GM12878 (cell line): ENCODE measurements at regions not wholly inside any gene's neighbourhood (a gene's known extent, or its start where the extent isn't known, plus 50 kb on each side); places are given as distances from the start of the nearest gene placed in this dataset.

Experiments
- ATAC-seq: fragments of 200-7000 bp; cut with Tn5 transposase; 3 replicates; pipeline ENCODE4 v1.9.1; 2020; ENCODE audit warnings: mild to moderate bottlenecking, moderate library complexity
- BruUV-seq: library from RNA; stranded (reverse); fragments of 400-500 nt; replicated peaks from 2 replicates; lab custom pipeline; 2021; lab: Mats Ljungman, UMichigan
- CTCF ChIA-PET: fragments of 300-600 bp; sonication (Branson Sonifier 250); formaldehyde crosslinking; extraction: SDS; loops from one replicate; lab custom pipeline; 2021; ENCODE audit warnings: inconsistent platforms; lab: Yijun Ruan, JAX
- POLR2A ChIA-PET: fragments of 350-600 bp; formaldehyde crosslinking; extraction: SDS; loops from one replicate; lab custom pipeline; 2021; ENCODE audit warnings: inconsistent platforms; lab: Charles Lee
- RAD21 ChIA-PET: fragments of 300-600 bp; sonication (Branson Sonifier 250); formaldehyde crosslinking; loops from one replicate; lab custom pipeline; 2023; ENCODE audit warnings: antibody characterized with exemption; ENCODE audit not compliant: unreplicated experiment; lab: Charles Lee
- SMC1A ChIA-PET: fragments of 300-600 bp; sonication (Branson Sonifier 250); formaldehyde crosslinking; loops from one replicate; lab custom pipeline; 2023; ENCODE audit not compliant: unreplicated experiment, uncharacterized antibody; lab: Charles Lee
- DNase-seq: peaks from one replicate; pipeline ENCODE4 v3.0.0-alpha.2; 2011; ENCODE audit warnings: low read depth, low spot score
- FAIRE-seq: peaks from 3 replicates; lab custom pipeline; 2011; peaks lifted over from hg19 to GRCh38; lab: Jason Lieb, UNC
- H2AFZ ChIP-seq: 2 replicates; pipeline ENCODE4 v1.6.0; 2011; ENCODE audit warnings: low read depth, low read length, control low read depth; ENCODE audit not compliant: control insufficient read depth
- H3K27ac ChIP-seq: 2 replicates; pipeline ENCODE4 v1.5.1; 2011; ENCODE audit warnings: control low read depth; ENCODE audit not compliant: control insufficient read depth, insufficient read depth
- H3K27me3 ChIP-seq, 2 experiments: replicated peaks in 1 of 2; 2 replicates each; pipeline versions ENCODE4 v1.6.0 to v1.6.1; 2011; ENCODE audit warnings: low read length in 1 of 2; ENCODE audit not compliant: control insufficient read depth in 2 of 2, insufficient read depth in 2 of 2
- H3K36me3 ChIP-seq, 2 experiments: 2 replicates each; pipeline ENCODE4 v1.5.1; 2011; ENCODE audit warnings: low read length in 1 of 2; ENCODE audit not compliant: control insufficient read depth in 2 of 2, insufficient read depth in 2 of 2
- H3K4me1 ChIP-seq: 2 replicates; pipeline ENCODE4 v1.6.1; 2011; ENCODE audit warnings: mild to moderate bottlenecking, low read length, moderate library complexity, mixed read lengths; ENCODE audit not compliant: control insufficient read depth, insufficient read depth
- H3K4me2 ChIP-seq: 2 replicates; pipeline ENCODE4 v1.6.0; 2011; ENCODE audit warnings: control low read depth; ENCODE audit not compliant: control insufficient read depth, insufficient read depth
- H3K4me3 ChIP-seq: fragments of 200-600 bp; sonication (generic); 2 replicates; pipeline ENCODE4 v1.5.1; 2016
- H3K79me2 ChIP-seq: 2 replicates; pipeline ENCODE4 v1.6.0; 2011; ENCODE audit warnings: low read length; ENCODE audit not compliant: control insufficient read depth, insufficient read depth
- H3K9ac ChIP-seq: 2 replicates; pipeline ENCODE4 v1.8.0; 2011; ENCODE audit warnings: low read length, control low read depth, mixed read lengths; ENCODE audit not compliant: control insufficient read depth, insufficient read depth
- H3K9me3 ChIP-seq: replicated peaks from 3 replicates; pipeline ENCODE4 v1.5.1; 2011; ENCODE audit warnings: mild to moderate bottlenecking, low read length; ENCODE audit not compliant: control insufficient read depth, insufficient read depth
- H4K20me1 ChIP-seq: 2 replicates; pipeline ENCODE4 v1.6.0; 2011; ENCODE audit not compliant: control insufficient read depth, insufficient read depth
- BCL11A ChIP-seq: IDR thresholded peaks from 2 replicates; pipeline ENCODE4 v1.6.1; 2011; ENCODE audit warnings: low read depth, low read length
- CBX3 ChIP-seq: fragments of 200-600 bp; sonication (generic); IDR thresholded peaks from 2 replicates; pipeline ENCODE4 v1.6.1; 2016; ENCODE audit warnings: low read depth, borderline replicate concordance
- IRF4 ChIP-seq: IDR thresholded peaks from 2 replicates; pipeline ENCODE4 v1.6.1; 2011; ENCODE audit warnings: low read depth, low read length
- JUNB ChIP-seq: IDR thresholded peaks from 2 replicates; pipeline ENCODE4 v1.6.1; 2016; ENCODE audit warnings: antibody characterized with exemption, mild to moderate bottlenecking
- MTA3 ChIP-seq: IDR thresholded peaks from 2 replicates; pipeline ENCODE4 v1.6.1; 2012; ENCODE audit warnings: low read length, inconsistent platforms, borderline replicate concordance
- POU2F2 ChIP-seq: IDR thresholded peaks from 3 replicates; pipeline ENCODE4 v1.6.1; 2011; ENCODE audit warnings: low read depth, mild to moderate bottlenecking, low read length, borderline replicate concordance
- RB1 ChIP-seq: fragments of 450-650 bp; formaldehyde crosslinking; IDR thresholded peaks from 2 replicates; pipeline ENCODE4 v1.6.1; 2017; ENCODE audit warnings: mild to moderate bottlenecking, borderline replicate concordance
- RCOR1 ChIP-seq: conservative IDR thresholded peaks from 2 replicates; pipeline ENCODE4 v1.6.1; 2012; ENCODE audit warnings: low read depth, low read length, improper control_type of control experiment
- RFX5 ChIP-seq: IDR thresholded peaks from 2 replicates; pipeline ENCODE4 v1.6.1; 2011; ENCODE audit warnings: low read depth, low read length, improper control_type of control experiment
- STAT1 ChIP-seq: fragments of 450-650 bp; conservative IDR thresholded peaks from 2 replicates; pipeline ENCODE4 v1.6.1; 2014; ENCODE audit warnings: antibody characterized with exemption, mild to moderate bottlenecking
- STAT3 ChIP-seq: IDR thresholded peaks from 2 replicates; pipeline ENCODE4 v1.6.1; 2011; ENCODE audit warnings: low read depth, low read length, improper control_type of control experiment
- SUZ12 ChIP-seq: fragments of 200-600 bp; sonication (generic); IDR thresholded peaks from one replicate; pipeline ENCODE4 v1.6.1; 2018; ENCODE audit warnings: antibody characterized with exemption, mild to moderate bottlenecking; ENCODE audit not compliant: unreplicated experiment
- ZNF274 ChIP-seq: IDR thresholded peaks from one replicate; pipeline ENCODE4 v1.8.0; 2011; ENCODE audit not compliant: insufficient read length, insufficient read depth
- ZNF622 ChIP-seq: fragments of 450-650 bp; IDR thresholded peaks from 2 replicates; pipeline ENCODE4 v1.6.1; 2017; ENCODE audit warnings: mild to moderate bottlenecking, inconsistent platforms
- ZZZ3 ChIP-seq: IDR thresholded peaks from 2 replicates; pipeline ENCODE4 v1.6.1; 2011; ENCODE audit warnings: low read depth; ENCODE audit not compliant: control insufficient read depth, insufficient read length
- WGBS: methylation state at CpG from one replicate; pipeline ENCODE4 v1.1.6; 2016; ENCODE audit warnings: low lambda C conversion rate; ENCODE audit not compliant: insufficient replicate concordance, insufficient coverage; ENCODE audit errors: missing lambda C conversion rate; 5-methylcytosine and 5-hydroxymethylcytosine counted together
- in situ Hi-C: fragments of 300-500 bp; cut with MboI; formaldehyde crosslinking; loops from 9 replicates; pipeline ENCODE4 v1.14.3; 2018; ENCODE audit warnings: mixed read lengths
- intact Hi-C: fragments of 100-400 bp; cut with micrococcal nuclease; formaldehyde crosslinking; loops from one replicate; pipeline ENCODE4 v1.14.2; 2022; ENCODE audit not compliant: unreplicated experiment
- TF ChIP-seq, protein P1 (sequence below): IDR thresholded peaks from 2 replicates; pipeline ENCODE4 v1.6.1; 2011; ENCODE audit warnings: low read depth, mild to moderate bottlenecking, low read length, moderate library complexity, borderline replicate concordance; ENCODE audit errors: extremely low read depth
- TF ChIP-seq, protein P2 (sequence below): IDR thresholded peaks from 2 replicates; pipeline ENCODE4 v1.6.1; 2011; ENCODE audit warnings: borderline replicate concordance, low read depth, mild to moderate bottlenecking, moderate library complexity, mixed read lengths, low read length; ENCODE audit not compliant: insufficient read depth; ENCODE audit errors: extremely low read length
- TF ChIP-seq, protein P3 (sequence below): fragments of 450-650 bp; conservative IDR thresholded peaks from 2 replicates; pipeline ENCODE4 v1.6.1; 2017; ENCODE audit warnings: mild to moderate bottlenecking, moderate library complexity

DNA sequence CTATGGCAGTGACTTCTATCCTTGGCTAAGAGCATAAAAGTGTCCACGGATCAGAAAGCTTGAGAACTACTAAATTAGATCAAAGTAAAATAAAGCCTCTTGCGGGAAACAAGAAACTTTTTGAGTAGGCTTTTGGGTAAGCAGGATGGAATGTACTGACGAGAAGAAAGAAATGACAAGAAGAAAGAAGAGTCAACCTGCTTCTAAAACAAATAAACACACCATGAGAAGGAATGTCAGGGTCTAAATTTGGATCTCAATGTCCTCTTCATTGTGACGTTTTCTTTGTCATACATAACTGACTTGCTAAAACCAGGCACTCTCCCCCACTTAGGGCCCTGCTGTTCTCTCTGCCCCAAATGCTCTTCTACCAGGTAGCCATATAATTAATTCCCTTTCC, 290.1 kb upstream of the PTGER4 start:
- no peak overlapping the region for H3K4me3 ChIP-seq
- no peak overlapping the region for H3K4me2 ChIP-seq
- H3K9me3 ChIP-seq: no peaks in the 10 kb centered on the region
- SMC1A ChIA-PET: interaction anchor here (0.6 to 1.8 kb wide), 6 partner anchors 20 to 357 kb away, joined by 3 to 5 read pairs (median 3); partner anchors contain the start of gene PTGER4
- POLR2A ChIA-PET: no interaction called here
- H3K36me3 ChIP-seq: no peaks in the 10 kb centered on the region
- no peaks in the 10 kb centered on the region for H4K20me1 ChIP-seq
- BruUV-seq: no TSS peak
- intact Hi-C loops (loop anchor here (5.0 kb wide), 1 partner anchor 293 kb away; no protein-coding TSS in a partner anchor), in situ Hi-C loops (no loop called here)
- peaks cover 16% of the 10 kb centered on the region for H3K4me1 ChIP-seq
- 78% methylated on average over 4 of the region's 4 CpGs for WGBS
- RAD21 ChIA-PET: no interaction called here
- no peaks in the 10 kb centered on the region for H3K79me2 ChIP-seq
- no peak overlapping the region for H3K9ac ChIP-seq
- FAIRE-seq: no peak
- ATAC-seq: no peak
- no peaks in the 10 kb centered on the region; a peak in 1 of 4 replicates for H3K27me3 ChIP-seq
- no peak overlapping the region for H2AFZ ChIP-seq
- no peak overlapping the region for H3K27ac ChIP-seq
- DNase-seq: no peak
- TF ChIP-seq JUNB (no peak), RFX5 (no peak), CBX3 (no peak), IRF4 (no peak), ZNF274 (no peak), STAT3 (no peak), STAT1 (no peak), RB1 (no peak), ZZZ3 (no peak), MTA3 (no peak), ZNF622 (no peak), RCOR1 (no peak), POU2F2 (no peak), SUZ12 (no peak), BCL11A (no peak)
- TF ChIP-seq, protein P1, sequence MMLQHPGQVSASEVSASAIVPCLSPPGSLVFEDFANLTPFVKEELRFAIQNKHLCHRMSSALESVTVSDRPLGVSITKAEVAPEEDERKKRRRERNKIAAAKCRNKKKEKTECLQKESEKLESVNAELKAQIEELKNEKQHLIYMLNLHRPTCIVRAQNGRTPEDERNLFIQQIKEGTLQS: no peak
- TF ChIP-seq, protein P2, sequence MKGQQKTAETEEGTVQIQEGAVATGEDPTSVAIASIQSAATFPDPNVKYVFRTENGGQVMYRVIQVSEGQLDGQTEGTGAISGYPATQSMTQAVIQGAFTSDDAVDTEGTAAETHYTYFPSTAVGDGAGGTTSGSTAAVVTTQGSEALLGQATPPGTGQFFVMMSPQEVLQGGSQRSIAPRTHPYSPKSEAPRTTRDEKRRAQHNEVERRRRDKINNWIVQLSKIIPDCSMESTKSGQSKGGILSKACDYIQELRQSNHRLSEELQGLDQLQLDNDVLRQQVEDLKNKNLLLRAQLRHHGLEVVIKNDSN: no peak
- TF ChIP-seq, protein P3, sequence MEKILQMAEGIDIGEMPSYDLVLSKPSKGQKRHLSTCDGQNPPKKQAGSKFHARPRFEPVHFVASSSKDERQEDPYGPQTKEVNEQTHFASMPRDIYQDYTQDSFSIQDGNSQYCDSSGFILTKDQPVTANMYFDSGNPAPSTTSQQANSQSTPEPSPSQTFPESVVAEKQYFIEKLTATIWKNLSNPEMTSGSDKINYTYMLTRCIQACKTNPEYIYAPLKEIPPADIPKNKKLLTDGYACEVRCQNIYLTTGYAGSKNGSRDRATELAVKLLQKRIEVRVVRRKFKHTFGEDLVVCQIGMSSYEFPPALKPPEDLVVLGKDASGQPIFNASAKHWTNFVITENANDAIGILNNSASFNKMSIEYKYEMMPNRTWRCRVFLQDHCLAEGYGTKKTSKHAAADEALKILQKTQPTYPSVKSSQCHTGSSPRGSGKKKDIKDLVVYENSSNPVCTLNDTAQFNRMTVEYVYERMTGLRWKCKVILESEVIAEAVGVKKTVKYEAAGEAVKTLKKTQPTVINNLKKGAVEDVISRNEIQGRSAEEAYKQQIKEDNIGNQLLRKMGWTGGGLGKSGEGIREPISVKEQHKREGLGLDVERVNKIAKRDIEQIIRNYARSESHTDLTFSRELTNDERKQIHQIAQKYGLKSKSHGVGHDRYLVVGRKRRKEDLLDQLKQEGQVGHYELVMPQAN: no peak
- CTCF ChIA-PET: interaction anchor here (0.8 kb wide), 1 partner anchor 296 kb away, joined by 5 read pairs; no protein-coding TSS in a partner anchor
